GM19239 (cell line): ENCODE measurements at regions not wholly inside any gene's neighbourhood (a gene's known extent, or its start where the extent isn't known, plus 50 kb on each side); places are given as distances from the start of the nearest gene placed in this dataset.
"Not testable (repeated sequence)": the region's sequence is repeated elsewhere in the genome, so short reads cannot be mapped to it uniquely, and the experiment has no call there.

Source experiments
- DNase-seq: peaks from one replicate; pipeline ENCODE4 v3.0.0; 2011; ENCODE audit warnings: low spot score; ENCODE audit not compliant: insufficient read length
- FAIRE-seq: peaks from 2 replicates; lab custom pipeline; 2011; peaks lifted over from hg19 to GRCh38; lab: Jason Lieb, UNC

GRCh38 chr10:23493711-23494110, 54.8 kb downstream of the OTUD1 start:
- DNase-seq (no peak), FAIRE-seq (no peak)

- DNase-seq (no peak), FAIRE-seq (no peak)
These were observed 57.9 kb downstream of the OTUD1 start for GRCh38 chr10:23496727-23497126.

GRCh38 chr10:23499372-23500132, 60.7 kb downstream of the OTUD1 start:
- no peak for DNase-seq
- no peak for FAIRE-seq

- no peak for DNase-seq
- no peak for FAIRE-seq
These were observed 67.1 kb downstream of the OTUD1 start for GRCh38 chr10:23505797-23506465.

GRCh38 chr10:23512355-23513058, 73.6 kb downstream of the OTUD1 start:
- DNase-seq (no peak), FAIRE-seq (no peak)

GRCh38 chr10:23513621-23514020, 74.7 kb downstream of the OTUD1 start:
- DNase-seq, FAIRE-seq: not testable (repeated sequence)

- no peak for DNase-seq
- FAIRE-seq, result no peak
These were observed 75.4 kb downstream of the OTUD1 start for GRCh38 chr10:23514321-23514720.

GRCh38 chr10:23516530-23516929, 77.7 kb downstream of the OTUD1 start:
- DNase-seq (no peak), FAIRE-seq (no peak)

- no peak for DNase-seq
- FAIRE-seq, result no peak
These were observed 78.3 kb downstream of the OTUD1 start for GRCh38 chr10:23517155-23517554.

GRCh38 chr10:23521735-23522134, 82.9 kb downstream of the OTUD1 start:
- FAIRE-seq (no peak), DNase-seq (no peak)

GRCh38 chr10:23522345-23522744, 83.5 kb downstream of the OTUD1 start:
- DNase-seq, result no peak
- FAIRE-seq, result no peak

- DNase-seq (no peak), FAIRE-seq (no peak)
These were observed 84.4 kb downstream of the OTUD1 start for GRCh38 chr10:23523251-23523650.

- DNase-seq (no peak), FAIRE-seq (peak; percentile 49)
These were observed 86.5 kb downstream of the OTUD1 start for GRCh38 chr10:23525406-23525805.

GRCh38 chr10:23528419-23528818, 89.5 kb downstream of the OTUD1 start:
- no peak for DNase-seq
- no peak for FAIRE-seq

- FAIRE-seq, result no peak
- no peak for DNase-seq
These were observed 90.8 kb downstream of the OTUD1 start for GRCh38 chr10:23529625-23530024.

- FAIRE-seq, result peak; percentile 70
- no peak for DNase-seq
These were observed 91.2 kb downstream of the OTUD1 start for GRCh38 chr10:23530079-23530478.

- FAIRE-seq, result no peak
These were observed 94.3 kb downstream of the OTUD1 start for GRCh38 chr10:23533212-23533611.

GRCh38 chr10:23534326-23534725, 95.5 kb downstream of the OTUD1 start:
- FAIRE-seq (no peak), DNase-seq (no peak)

More at GRCh38 chr10:23533212-23533611, 94.3 kb downstream of the OTUD1 start:
- no peak for DNase-seq

GRCh38 chr10:23534761-23535160, 95.9 kb downstream of the OTUD1 start:
- FAIRE-seq (no peak), DNase-seq (no peak)

- no peak for FAIRE-seq
- no peak for DNase-seq
These were observed 96.5 kb downstream of the OTUD1 start for GRCh38 chr10:23535381-23535780.

GRCh38 chr10:23538968-23539367, 100.1 kb downstream of the OTUD1 start:
- DNase-seq, result no peak
- FAIRE-seq, result no peak
